Stimulated activated CD4-positive, alpha-beta T cell treated with anti-CD3 and anti-CD28 coated beads, Interleukin-12 subunit alpha, Interleukin-12 subunit beta, amount 100 ng/mL, for 24 hours (primary cell): ENCODE measurements at regions not wholly inside any gene's neighbourhood (a gene's known extent, or its start where the extent isn't known, plus 50 kb on each side); places are given as distances from the start of the nearest gene placed in this dataset.

ENCODE experiments used
- DNase-seq, 2 experiments: peaks; one replicate each; pipeline ENCODE4 v3.0.0-alpha.2; 2020; ENCODE audit warnings: low read depth in 2 of 2

DNA sequence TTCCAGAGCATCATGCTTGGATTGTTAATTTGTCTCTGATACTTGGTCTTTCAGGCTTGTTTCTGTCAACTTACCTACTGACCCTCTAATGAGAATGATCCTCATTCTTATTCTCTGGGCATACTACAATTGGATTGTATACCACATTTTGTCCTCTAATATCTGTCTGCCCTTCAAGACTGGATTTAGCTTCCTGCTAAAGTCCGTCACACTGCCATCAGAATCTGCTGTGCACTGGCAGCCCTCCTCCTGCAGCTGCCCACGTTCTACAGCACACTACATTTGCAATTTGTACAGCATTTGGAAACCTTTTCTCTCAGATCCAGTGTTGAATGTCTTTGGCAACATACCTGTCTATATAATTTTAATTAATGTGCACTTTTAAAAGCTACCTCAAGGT lies 183.1 kb downstream of the ZNF330 start:
- no peak for DNase-seq

DNA sequence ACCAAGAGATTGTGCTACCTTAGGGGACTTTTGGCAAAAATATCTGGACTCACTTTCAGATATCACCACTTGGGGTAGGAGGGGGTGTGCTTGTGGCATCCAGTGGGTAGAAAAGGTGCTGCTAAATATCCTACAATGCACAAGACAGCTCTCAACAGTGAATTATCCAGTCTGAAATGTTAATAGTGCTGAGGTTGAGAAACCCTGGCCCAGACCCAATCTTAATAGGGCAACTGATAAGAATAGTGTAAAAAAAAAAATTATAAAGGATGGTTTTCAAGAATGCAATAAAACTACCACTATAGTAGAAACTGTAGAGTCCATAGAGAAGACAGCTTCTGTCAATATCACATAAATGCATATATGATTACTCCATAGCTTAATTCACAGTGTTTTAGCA lies 185.5 kb downstream of the ZNF330 start:
- no peak for DNase-seq

DNA sequence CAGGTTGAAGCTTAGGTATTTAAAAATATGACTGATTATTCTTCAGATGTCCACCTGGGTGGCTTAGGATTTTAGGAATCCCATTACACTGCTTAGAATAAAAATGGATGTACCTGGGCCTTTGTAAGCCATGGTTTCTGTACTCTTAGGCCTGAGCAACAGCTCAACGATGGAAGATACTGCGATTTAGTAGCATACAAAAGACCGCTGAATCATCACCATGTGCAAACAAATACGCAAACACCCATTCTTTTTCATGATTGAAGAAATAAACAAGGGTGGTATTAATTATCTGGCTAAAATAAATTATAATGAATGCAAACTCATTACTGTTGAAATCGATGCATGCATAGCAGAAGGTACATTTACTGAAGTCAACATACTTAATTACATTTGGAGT lies 188.9 kb downstream of the ZNF330 start:
- DNase-seq = no peak

DNA sequence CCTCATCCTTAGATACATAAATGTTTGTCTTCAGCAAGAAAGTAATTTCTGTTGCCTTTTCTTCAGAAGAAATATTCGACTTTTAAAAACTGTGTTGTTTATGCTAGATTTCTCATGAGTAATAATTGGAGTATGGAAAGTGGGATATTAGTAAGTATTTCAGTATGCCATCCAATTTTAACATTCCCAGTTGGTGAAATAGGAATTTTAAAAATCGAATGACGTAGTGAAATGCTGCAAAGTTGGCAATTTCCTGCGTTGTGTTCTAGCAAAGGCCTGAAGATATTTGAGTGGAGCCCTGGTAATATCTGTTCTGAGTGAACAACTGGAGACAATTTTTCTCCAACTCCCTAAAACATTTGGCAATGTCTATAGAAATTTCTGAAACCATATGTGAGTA lies 190.1 kb downstream of the ZNF330 start:
- no peak for DNase-seq

DNA sequence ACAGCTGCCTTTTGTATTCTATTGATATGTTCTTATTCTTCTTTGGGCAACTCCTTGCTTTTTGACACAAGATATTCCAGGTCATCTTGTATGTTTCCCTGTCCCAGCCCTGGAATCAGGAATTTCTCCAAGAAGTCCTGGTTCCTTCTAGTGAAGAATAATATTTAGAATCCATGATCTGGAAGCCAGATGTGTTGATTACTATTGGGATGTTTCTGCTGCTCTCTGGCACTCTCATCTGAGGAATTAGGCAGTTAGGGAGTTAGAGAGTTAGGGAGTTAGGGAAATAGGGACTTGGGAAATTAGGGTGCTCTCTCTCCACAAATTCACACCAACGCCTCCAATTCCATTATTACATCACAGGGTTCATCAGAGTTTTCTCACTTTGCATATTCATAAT lies 191.2 kb downstream of the ZNF330 start:
- DNase-seq = no peak

DNA sequence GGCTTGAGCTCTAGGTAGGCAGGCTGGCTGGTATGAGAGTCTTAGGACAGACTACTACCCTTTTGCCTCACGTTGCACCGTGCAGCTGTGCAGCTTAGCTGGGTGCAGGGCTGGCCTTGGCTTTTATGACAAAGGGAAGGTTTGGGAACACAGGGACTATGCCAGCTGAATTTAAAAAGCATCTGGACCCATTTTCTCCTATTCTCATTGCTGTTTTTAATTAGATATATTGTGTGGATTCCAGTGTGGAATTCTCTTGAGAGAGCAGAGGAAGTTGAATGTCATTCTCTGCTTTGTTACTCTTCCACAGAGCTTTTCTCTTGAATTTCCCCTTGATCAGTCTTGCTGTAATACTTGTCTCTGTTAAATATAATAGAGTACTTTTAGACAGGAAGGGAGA lies 192.7 kb downstream of the ZNF330 start:
- DNase-seq = no peak

DNA sequence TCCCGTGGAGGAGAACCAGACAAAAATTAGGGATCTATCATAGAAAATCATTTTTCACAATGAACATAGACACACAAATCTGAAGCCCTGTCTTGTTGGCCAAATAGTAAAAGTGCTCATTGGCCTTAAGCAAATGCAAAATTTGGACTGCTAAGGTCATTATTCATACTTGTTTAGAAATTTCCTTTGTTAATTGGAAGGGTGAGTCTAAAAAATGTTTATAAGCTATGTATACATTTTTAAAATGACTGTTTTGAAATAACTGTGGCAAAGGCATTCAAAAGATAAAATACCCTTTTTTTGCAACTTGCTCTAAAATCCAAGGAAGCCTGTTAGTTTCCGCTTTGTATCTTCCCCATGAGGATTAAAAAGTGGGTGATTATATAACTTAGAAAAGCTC lies 195.0 kb downstream of the ZNF330 start:
- no peak for DNase-seq

DNA sequence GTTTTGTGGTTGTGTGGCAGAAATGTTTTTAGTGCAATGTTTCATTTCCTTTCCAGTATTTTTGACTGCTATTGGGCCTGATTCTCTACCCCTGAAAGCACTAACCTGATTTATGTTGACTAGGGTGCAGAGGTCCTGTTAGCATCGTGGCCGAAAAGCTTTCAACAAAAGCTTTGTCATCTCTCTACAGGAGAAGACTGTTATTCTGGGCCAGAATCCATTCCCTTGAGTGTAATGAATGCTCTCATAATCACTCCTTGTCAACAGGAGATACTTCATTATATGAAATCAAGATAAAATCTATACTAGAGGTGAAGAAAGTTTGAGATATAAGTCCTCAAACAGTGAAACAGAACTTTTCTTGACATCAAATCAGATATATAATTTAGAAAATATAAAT lies 195.5 kb downstream of the ZNF330 start:
- no peak for DNase-seq

DNA sequence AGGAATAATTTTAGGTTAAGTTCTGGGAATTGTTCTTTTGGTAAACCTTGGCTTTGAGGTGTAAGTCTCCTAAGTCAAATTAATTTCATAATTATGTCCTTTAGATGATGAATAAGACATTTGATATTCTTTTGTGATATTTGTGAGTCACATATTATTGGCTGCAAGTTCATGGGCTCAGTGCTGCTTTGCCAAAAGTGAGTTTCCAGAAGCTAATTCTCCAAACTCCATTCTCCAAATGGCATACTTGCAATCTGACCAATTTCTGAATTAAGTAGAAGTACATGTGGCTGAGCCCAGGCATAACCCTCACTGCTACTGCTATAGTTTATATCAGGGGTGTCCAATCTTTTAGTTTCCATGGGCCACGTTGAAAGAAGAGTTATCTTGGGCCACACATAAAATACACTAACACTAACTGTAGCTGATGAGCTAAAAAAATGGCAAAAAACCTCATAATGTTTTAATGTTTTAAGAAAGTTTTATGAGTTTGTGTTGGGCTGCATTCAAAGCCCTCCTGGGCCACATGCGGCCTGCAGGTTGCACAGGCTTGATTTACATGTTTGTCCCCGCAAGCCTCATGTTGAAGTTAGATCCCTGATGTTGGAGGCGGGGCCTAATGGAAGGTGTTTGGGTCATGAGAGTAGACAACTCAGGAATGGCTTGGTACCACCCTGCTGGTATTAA lies 196.1 kb downstream of the ZNF330 start:
- DNase-seq = no peak

DNA sequence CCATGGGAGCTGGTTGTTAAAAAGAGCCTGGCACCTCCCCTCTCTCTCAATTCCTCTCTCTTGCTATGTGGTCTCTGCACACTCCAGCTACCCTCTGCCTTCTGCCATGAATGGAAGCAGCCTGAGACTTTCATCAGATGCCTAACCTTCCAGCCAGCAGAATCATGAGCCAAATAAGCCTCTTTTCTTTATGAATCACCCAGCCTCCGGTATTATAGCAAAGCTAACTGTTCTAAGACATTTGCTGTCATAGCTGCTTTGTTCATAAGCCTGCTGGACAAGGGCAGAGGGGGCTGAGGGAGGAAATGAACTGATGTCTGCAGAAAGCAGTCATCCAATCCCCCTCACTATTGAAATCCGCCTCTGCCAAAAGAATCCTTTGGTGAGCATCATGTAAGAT lies 196.7 kb downstream of the ZNF330 start:
- DNase-seq = no peak

DNA sequence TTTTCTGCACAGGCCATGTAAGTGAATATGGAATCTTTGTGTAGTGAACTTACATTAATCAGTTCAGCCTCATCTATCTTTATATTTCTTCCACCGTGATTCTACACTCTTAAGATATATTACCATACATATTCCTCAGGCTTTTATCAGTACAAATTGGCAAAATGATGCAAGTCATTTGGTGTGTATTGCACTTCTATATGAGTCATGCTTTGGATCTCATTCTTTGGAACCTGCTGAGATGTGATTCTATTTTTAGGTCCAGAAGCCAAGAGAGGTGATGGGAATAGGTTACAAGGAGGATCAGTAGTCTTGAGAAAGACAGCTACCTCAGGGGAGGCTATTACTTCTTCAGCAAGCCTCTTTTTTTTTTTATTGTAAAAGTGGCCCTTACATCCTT lies 204.4 kb downstream of the ZNF330 start:
- DNase-seq = no peak

DNA sequence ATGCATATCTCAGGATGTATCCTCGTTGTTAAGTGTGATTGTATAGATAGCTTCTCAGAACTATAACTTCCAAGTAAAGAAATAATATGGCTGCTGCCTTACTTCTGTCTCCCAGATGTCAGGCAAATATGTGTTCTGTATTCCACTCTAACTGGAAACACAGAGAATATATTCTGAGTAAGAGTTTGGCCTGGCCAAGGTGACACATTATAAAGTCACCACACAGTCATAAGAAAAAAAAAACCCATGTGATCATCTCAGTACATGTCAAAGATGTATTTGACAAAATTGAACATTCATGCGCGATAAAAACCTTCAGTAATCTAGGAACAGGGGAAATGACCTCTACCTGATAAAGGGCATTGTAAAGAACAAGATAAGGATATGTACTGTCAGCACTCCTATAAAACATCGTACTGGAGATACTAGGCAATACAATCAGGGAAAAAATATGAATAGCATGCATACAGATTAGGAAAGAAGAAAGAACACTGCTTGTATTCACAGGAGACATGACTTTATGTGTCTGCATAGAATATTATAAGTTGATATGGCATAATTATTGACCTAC lies 207.1 kb downstream of the ZNF330 start:
- DNase-seq = no peak

DNA sequence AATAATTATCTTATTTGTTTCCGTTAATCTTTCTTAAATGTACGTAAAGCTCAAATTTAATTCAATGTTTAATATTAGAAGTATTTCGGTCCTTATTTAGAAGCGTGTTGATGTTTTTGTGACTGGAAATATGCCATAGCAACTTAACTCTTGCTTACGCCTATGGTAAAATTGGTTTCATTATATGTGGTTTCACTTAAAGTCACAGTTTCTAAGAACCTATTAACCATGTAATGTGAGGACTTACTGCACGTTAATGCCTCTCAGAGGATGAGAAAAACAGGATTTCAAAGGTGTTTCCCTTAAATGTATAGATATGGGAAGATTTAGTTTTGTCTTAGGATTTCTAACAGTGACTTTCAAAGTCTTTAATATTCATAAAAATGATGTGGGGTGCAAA lies 206.4 kb upstream of the IL15 start:
- DNase-seq = no peak

DNA sequence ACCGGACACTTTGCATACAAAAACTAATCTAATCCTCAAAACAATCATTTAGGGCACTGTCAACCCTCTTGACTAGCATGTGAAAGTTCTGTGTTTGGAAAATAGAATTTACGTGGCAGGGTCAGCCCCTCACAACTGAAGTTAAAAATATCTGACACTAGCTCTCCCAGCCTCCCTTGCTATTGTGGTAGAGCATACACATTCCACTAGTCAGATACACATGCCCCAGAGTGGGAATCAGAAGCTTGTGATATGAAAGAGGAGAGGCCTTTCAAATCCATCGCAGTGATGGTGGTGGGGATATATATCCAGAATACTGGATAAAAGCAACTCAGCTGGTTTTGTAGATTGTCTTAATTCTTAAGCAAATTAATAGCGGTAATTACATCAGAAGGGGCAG lies 205.7 kb upstream of the IL15 start:
- no peak for DNase-seq

DNA sequence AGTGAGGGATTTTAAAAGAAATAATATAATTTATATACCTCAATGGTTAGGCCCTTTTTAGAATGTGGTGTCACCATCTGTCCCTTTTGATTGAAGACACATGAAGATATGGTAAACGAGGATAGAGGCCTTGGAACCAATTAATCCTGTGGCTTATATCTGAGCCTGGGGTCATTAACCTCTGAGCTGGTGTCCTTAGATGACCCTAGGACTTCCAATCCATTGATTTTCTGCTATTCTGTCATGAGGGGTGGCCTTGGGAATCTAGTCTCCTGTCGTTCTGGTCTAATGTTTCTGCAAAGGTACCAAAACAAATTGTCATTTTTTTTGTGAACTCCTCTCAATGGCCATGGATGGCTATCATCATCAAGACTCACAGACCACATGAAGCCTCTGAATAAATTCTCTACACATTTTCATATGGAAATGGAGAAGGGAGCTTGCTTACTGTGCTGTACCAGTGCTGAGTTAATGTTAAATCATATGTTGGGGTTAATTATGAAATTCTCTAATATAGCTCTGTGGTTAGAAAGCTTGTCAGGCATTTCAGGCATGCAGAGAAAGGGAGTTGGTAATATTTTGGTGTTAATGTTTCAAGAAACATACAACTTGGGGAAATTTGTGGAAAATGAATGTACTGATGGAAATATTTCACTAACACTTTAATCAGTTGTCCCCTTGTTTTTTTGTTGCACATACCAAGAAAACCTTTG lies 204.2 kb upstream of the IL15 start:
- DNase-seq = no peak

DNA sequence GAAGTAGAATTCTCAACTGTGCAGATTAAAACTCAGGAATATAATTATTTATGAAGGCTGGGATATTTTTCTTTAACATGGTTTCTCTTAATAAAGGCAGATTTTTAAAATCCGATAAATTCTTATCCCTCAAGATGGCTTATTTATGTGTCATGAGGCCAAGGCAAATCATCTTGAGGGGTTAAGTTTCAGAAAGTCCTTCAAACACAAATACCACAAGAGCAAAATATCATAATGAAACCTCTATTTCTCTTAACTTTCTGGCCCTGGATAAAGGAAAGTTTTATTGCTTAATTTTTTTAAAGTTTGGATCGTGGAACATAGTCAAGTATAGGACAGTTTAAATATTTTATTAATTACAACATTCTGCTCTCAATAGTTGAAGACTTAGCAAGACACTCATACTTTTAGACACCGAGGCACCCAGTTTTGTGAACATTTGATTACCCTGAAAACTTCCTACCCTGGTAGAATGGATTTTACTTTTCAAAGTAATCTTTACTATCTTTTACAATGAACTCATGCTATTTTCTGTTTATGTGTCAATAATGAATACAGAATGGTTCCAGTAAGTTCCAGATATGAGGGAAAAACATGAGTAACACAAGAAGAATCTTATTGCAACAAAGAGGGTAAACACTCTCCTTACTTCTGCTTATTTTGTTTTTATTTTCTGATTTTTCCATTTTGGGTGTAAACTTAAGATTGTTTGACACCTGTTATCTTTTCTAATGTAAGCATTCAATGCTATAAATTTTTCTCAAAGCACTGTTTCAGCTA lies 200.7 kb upstream of the IL15 start:
- no peak for DNase-seq

DNA sequence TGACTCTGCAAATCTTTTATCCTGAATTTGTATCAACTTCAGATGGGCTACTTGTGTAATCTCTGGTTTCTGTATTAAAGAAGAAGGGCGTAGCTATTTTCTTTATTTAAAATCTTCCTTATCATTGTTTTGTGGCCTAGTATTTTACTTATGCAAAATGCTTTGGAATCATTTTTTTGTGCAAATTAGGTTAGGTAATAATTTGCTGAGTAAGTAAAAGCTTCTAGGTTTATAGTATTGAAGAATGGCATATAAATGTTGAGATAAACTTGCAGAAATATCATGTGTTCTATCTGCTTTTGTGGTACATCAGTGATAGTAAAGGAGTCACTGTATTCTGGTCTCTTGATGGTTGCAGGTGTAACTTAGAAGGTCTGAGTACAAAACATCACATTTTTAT lies 197.2 kb upstream of the IL15 start:
- DNase-seq = no peak

DNA sequence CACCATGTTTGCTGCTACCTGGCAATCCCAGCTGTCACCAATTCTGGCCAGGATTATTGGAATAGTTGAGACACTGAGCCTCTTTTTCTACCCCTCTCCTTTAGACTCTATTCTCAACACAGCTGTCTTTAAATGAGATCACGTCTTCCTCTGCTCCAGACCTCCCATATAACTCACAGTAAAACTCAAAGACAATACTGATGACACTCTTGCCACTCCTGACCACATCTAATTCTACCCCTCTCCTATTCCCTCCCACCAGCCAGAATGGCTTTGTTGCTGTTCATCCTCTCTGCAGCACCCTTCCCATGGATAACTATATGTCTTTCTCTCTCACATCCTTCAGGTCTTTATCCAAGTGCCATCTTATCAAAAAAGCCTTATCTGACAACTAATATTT lies 188.6 kb upstream of the IL15 start:
- no peak for DNase-seq

DNA sequence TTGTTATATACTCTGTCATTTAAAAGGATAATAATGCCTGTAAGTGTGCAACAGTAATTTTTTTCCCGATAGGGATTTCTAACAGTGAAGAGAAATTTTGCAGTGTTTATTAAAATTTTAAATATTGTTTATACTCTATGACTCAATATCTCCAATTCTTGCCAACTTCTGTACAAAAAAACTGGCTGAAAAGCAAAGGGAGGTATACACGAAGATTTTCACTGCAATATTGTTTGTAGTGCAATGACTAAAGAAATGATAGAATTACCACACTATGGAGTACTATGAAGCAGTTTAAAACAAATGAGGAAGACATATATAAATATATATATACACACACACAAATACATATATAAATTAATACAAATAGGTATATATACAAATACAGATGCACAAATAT lies 187.9 kb upstream of the IL15 start:
- DNase-seq = no peak

DNA sequence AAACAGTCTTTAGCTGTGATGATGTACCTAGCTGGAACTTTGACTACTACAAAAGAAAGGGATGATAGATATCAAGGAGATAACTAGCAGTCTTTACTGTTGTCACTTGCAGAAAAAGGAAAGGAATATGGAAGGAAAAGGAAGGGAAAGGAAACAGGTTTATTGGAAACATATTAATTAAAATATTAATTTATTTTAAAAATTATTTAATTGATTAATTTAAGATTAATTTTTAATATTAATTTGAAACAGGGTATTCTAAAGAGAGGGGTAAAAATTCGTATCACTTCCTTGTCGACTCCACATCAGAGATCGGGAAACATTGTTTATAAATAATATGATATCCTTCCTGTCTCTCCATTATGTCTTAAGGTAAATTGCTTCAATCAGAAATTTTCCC lies 186.5 kb upstream of the IL15 start:
- no peak for DNase-seq

DNA sequence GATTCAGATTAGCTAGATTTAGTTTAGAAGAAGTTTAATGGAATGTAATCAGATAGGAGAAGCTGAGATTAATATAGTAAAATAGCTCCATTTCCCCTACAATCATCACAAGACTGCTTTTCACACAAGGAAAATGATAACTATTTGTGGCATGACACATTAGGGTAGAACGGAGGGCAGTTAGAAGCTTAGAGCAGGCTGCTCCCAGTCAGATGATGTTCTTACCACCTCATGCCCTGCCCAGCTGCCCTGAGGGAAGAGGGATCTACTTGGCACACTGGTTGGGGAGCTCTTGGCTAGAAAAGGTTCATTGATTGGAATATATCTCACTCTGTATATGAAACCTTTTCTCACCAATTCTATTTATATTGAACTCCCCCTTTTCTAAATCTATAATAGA lies 180.7 kb upstream of the IL15 start:
- no peak for DNase-seq

DNA sequence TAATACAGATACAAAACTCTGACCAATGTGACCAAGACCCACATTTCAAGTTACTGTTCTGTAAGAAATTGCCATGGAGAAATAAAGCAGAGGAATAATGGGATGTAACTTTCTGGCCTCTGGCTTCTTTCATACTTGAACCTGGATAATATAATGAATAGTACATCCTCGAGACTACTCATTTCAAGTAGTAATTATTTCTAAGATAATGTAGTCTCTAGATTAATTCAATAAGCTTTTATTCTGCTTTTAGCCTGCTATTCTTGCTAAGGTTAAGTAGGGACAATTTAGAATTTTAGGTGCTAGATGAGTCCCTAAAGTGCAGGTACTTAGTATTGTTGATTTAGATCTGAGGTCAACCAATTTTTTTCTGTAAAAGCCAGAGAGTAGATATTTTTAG lies 178.7 kb upstream of the IL15 start:
- no peak for DNase-seq

DNA sequence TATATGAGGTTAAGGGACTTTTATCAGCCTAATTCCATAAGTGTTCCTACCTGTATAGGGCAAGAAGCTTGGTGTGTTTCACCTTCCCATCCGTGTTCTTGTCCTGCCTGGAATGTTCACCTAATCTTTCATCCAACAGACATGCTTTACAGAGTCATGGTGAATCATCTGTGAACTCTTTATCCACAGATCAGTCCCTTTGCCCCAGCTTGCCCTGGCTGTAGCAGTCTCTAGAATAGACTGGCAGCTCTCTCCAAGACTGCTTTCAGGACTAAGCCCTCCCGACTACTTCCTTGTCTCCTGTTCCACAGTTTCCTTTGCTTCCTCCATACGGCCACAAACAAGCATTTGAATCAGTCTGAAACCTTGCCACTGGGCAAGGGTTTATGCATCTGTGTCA lies 177.9 kb upstream of the IL15 start:
- no peak for DNase-seq
